ENCODE measurements at regions not wholly inside any gene's neighbourhood (a gene's known extent, or its start where the extent isn't known, plus 50 kb on each side); places are given as distances from the start of the nearest gene placed in this dataset.

DNA sequence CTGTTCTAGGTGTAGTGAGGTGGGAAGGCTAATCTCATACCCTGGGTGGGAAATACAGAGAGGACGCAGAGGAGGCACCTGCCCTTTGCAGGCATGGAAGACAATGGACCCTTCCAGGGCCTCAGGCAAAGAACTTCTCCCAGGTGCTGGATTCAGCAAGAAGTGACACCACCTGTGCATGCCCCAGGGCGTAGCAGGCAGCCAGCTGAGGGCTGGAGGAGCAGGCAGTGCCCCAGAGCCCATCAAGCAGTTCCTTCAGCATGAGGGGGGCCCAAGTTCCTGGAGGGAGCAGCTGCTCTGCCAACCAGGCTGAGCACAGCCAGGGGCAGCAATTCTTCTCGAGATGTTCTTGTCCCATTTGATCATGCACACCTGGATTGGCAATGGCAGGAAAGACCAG, 170.3 kb upstream of the PDE10A start:
- in situ Hi-C loops (cut with MboI; ENCODE audit: low sequenced_read_pairs) = no loop called here

DNA sequence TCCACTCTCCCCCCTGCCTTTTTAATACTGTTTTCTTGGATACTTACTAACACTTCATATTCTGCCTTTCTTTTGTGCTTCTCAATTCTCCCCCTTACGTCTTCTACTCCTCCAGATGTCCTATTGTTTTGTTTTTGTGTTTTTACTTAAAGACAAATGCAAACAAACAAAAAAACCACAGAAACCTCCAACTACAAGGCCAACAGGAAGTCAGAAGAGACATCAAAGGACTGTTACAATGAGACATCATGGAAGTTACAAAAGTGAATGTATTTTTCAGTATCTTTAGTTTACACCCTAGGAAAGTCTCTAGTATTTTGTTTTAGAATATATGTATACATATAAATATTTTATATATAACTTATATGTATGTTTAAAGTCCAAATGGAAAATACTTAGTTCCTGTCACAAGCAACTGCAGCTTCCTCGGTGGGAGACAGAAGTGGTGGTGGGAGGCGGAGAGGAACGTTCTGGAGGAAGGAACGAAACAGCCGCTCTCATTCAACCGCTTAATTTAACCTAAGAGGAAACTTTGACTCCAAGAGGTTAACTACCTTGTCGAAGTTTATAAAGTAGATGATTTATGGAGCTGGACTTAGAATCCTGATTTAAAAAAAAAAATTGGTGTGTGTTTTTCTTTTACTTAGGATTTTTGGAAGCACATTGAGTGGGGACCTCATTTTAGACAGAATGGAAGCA, 168.9 kb upstream of the PDE10A start:
- in situ Hi-C loops (cut with MboI; ENCODE audit: low sequenced_read_pairs) = no loop called here

DNA sequence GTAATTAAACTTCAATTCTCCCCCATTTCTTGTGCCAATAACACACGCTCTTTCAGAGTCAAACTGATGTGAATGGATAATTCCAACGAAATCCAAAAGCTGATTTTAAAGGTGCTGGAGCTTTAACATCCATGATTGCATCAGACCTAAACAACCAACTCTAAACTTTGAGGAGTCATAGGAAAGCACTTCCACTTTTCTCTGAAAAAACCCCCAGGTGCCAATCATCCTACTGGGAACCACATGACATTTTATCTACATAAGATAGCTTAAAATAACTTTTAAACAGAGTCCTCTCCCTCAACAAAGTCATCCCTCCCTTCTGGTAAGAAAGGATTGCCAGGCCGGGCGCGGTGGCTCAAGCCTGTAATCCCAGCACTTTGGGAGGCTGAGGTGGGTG, 167.7 kb upstream of the PDE10A start:
- in situ Hi-C loops (cut with MboI; ENCODE audit: low sequenced_read_pairs) = no loop called here

DNA sequence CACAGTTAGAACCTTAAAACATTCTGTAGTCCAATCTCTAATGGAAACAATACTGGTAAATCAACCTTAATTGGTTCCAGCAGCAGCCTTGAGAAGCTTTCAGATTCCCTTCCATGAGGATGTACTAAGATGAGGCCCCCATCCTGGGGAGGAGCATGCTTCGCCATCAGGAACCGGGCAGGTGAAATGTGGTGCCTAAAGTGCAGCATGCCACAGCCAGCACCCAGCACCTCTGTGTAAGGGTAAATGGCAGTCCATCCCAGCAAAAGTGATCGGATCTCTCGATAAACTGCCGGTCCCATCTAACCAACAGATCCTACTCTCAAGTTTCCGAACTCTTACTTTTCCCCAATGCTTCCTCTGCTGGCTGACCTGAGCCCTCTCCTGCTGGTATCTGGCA, 166.3 kb upstream of the PDE10A start:
- in situ Hi-C loops (cut with MboI; ENCODE audit: low sequenced_read_pairs) = no loop called here

DNA sequence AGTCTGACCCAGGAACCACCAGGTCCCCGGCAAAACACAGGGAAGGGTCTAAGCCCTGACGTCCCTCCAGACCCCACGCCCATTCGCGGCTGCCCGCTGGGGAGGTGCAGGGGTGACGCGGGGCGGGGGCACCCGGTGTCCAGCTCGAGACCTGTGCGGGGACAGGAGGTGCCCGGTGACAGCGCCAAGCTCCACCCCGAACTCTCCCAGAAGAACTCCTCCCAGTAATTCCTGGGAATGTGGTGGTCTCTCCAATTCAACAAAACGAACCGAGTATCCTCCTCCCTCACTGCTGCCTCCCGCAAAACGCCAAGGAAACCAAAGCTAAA, 164.1 kb upstream of the PDE10A start:
- in situ Hi-C loops (cut with MboI; ENCODE audit: low sequenced_read_pairs) = no loop called here

DNA sequence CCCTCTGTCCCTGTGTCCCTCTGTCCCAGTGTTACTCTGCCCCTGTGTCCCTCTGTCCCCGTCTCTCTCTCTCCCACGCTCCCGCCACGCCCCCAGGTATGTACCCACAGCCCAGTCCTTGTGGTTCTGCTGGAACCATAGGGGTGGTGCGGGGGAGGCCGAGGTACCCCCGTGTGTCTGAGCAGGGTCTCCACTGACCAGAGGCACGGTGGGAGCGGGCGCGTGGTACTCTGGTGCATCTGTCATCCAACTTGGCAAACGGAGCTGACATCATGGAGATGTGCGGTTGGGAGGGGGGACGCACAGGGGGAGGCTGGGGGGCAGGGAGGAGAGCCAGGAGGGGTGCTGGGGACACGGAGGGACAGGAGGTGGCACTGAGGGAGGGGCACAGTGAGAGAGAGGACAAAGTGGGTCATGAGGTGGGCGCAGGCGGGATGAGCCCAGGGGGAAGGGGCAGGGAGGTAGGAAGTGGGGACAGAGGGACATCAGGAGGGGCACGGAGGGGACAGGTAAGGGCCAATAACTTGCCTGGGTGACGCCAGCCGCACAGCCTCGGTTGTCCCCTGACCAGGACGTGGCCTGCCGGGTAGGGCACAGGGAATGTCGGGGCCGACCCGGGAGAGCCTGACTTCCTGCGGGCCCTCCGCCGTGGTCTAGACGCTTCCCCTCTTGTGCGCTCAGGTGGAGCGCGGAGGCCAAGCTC, 163.6 kb upstream of the PDE10A start:
- in situ Hi-C loops (cut with MboI; ENCODE audit: low sequenced_read_pairs) = no loop called here

DNA sequence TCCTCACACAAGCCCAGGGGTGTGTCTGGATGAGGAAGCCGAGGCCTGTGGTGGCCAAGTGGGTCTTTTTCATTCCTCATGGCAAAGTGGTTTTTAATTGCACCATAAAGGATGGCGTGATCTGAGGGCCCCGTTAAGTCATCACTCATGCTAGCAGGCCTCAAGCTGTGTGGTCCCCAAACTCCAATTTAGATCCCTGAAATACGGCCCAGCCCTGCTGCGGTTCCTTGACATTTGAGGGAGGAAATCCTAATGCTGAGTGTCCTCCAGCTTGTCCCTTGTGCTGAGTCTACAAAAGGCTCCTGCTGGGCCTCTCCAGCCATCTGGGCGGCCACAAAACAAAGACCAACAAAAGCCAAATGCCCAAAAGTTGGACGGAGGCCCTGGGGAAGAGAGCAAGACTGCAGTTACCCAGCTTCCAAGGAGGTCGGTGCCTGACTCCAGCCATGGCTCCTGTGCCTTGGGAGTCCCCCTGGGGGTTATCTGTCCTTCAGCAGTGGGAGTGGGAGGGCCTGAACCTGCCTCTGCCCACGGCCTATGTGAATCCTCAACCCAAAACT, 162.3 kb upstream of the PDE10A start:
- in situ Hi-C loops (cut with MboI; ENCODE audit: low sequenced_read_pairs) = no loop called here

DNA sequence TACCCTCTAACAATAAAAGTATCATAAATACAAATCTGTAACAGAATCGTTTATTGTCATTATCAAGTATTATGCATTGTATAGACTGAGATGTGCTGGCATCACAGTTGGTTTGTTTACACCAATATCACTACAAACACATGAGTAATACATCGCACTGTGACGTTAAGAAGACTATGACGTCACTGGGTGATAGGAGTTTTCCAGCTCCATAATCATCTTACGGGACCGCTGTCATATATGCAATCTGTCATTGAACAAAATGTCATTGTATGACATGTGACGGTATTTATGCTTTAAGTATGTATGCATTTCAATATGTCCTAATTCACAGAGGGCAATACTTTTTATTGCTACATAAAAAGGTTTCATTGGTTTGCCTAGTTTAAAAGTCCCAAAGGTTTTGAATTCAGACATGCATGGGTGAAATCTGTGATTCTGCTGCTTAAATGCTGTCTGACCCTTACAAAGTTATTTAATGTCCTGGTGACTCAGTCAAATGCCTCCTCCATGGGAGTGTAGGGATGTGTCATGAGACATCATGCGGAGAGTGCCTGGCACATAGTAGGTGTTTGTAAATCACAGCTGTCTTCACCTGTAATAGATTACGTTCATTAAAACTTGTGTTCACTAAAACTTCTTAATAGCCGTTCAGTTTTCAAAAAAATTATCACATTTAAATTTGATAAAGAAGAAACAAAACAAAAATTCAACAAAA, 160.7 kb upstream of the PDE10A start:
- in situ Hi-C loops (cut with MboI; ENCODE audit: low sequenced_read_pairs) = no loop called here

DNA sequence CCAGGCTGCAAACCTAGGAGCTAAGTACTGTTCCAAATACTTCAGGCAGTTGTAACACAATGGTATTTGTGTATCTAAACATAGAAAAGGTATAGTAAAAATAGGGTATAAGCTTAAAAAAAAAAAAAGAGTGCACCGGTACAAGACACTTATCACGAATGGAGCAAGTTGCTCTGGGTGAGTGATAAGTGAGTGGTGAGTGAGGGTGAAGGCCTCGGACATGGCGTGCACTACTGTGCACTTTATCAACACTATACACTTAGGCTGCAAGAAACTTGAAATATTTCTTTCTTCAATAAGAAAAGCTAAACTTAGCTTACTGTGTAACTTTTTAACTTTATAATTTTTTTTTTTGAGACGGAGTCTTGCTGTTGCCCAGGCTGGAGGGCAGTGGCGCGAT, 159.5 kb upstream of the PDE10A start:
- in situ Hi-C loops (cut with MboI; ENCODE audit: low sequenced_read_pairs) = no loop called here

DNA sequence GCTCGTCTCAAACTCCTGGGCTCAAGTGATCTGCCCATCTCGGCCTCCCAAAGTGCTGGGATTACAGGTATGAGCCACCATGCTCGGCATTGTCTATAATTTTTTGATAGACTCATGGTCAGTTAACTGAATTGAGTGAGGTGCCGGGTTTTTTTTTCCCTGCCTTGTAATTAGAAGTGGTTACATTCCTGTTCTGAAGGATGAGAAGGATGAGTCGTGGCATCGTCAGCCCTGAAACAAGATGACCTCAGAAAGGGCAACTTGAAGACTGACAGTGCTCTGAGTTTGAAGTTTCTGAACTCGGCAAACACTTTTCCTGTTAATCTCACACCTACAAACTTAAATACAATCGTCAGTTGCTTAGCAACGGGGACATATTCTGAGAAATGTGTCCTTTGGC, 158.7 kb upstream of the PDE10A start:
- in situ Hi-C loops (cut with MboI; ENCODE audit: low sequenced_read_pairs) = no loop called here

DNA sequence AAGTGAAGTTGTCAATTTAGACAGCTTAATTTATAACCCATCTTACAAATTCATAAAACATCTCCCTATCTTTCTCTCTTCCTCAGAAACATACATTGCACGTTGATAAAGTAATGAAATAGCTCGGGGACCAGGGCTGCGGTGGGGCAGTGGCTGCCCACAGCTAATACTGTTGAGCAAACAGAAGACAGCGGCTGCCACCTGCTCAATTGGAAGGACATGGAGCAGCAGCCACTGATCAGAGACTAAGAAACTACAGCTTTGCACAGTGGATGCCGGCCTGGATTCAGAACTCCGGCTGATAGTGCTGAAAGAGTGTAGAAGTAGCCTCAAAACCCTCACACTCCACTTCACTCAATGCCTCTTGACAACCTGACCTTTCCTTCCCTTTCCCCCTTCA, 157.9 kb upstream of the PDE10A start:
- in situ Hi-C loops (cut with MboI; ENCODE audit: low sequenced_read_pairs) = no loop called here

DNA sequence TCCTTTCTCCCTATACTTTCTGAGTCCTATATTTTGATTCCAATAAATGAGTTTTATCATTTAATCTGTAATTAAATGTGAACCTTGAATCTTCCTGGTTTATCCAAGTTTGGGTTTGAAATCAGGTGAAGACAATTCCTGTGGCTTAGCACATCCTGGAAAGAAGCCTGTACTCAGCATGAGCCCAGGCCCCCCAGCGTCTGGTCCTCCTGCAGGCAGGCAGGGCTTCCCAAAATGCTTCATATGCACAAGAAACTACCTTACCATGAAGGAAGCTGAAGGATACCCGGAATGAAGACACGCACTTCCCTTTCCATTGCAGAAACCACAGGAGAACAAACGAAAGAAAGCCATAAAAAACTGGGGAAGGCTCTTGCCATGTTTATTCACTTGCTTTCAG, 157.4 kb upstream of the PDE10A start:
- in situ Hi-C loops (cut with MboI; ENCODE audit: low sequenced_read_pairs) = no loop called here

DNA sequence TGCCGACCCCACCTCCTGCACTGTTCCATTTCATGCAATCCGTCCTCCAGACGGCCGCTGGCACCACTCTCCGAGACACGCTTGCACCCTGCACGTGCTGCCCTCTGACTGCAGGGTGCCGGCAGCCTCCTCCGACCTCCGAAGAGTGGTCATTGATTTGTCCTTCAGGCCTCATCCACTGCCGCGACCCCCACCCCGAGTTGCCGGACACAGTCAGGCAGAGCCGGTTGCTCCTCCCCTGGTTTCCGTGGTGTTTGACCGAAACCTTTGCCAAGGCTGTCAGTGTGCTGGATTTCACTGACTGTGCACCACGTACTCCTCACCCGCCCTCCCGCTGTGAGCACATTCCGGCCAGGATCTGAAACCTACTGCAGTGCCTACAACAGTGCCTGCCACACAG, 156.4 kb upstream of the PDE10A start:
- in situ Hi-C loops (cut with MboI; ENCODE audit: low sequenced_read_pairs) = no loop called here

DNA sequence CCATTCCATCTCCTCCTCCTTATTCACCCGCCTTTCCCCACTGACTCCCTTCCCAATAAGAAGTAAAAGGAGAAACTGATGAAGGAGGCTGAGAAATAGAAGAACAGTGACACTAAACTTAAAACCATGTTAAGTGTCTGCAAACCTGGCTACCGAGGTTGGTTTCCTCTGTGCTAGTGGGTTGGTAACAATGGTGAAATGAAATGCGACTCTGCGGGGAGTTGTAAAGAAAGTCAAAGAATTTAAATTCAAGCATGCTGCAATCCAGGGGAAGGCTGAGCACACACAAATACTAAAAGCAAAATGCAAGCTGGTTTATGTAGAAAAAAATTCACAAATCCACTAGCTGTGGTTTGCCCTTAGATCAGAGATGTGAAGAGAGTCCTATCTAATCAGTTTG, 155.2 kb upstream of the PDE10A start:
- in situ Hi-C loops (cut with MboI; ENCODE audit: low sequenced_read_pairs) = no loop called here

DNA sequence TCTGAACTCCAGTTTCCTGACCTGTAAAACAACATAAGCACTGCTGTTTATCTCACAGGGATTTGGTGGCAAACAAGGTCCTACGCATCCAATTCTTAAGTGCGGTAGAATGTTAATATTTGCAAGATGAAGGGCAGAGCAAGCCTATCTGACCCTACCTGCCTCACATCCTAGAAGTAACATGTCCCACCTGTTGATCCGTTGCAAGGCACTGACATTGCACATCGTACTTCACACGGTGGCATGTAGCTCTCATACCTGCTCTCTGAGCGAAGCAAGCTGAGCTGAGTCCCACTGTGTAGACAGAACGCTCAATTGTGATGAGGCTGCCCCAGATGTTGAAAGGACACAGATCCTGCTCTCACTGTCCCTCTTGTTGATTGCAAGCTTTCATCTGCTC, 154.7 kb upstream of the PDE10A start:
- in situ Hi-C loops (cut with MboI; ENCODE audit: low sequenced_read_pairs) = no loop called here

DNA sequence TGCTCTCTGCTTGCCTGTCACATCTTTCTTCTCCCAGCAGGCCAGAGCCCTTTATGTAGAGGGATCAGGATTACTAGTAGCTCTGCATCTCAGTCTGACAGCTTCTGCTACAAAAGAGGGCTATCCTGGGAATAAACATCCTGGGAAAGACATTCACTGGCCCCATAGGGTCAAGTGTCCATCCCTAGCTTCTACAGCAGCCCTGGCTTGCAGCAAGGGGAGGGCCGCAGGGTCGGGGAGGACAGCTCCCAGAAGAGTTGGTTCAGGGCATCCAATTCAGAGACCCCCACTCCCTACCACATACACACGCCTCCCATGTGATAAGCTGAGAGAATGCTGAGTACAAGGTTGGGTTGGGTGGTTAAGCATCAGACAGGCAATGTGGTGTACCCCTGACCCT, 154.1 kb upstream of the PDE10A start:
- in situ Hi-C loops (cut with MboI; ENCODE audit: low sequenced_read_pairs) = no loop called here

DNA sequence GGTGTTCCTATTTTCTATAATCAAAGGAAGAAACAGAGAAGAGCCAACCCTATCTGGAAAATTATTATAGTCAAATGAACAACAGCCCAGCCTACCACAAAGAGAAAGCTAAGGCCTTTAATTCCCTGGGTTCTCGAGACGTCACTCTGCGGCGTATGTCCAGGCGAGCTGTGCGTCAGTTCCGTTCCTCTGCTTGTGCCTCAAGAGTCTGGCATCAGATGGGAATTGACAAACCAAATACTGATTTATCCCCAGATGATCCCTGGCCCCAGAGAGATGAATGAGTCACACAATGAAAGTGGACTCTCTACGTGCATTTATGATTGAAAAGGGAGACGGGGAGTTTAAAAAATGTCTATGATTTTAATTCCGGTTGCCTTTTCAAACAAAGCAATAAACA, 151.6 kb upstream of the PDE10A start:
- in situ Hi-C loops (cut with MboI; ENCODE audit: low sequenced_read_pairs) = no loop called here

DNA sequence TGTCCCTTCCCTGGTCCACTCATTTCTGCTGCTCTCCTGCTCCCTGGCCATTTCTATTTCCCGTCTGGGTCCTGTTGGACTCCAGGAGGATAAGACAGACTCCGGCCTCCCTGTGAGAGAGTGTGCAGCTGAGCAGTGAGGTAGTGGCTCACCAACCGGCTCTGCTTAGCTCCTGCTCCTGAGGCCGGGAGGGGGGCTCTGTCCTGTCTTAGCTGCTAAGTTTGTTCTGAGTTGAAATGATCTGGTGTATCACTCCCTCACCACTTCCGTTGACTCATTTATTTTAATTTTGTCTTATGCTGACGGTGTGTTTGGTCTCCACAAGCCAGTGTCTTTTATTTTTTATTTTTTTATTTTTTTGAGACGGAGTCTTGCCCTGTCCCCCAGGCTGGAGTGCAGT, 148.5 kb upstream of the PDE10A start:
- in situ Hi-C loops (cut with MboI; ENCODE audit: low sequenced_read_pairs) = no loop called here

DNA sequence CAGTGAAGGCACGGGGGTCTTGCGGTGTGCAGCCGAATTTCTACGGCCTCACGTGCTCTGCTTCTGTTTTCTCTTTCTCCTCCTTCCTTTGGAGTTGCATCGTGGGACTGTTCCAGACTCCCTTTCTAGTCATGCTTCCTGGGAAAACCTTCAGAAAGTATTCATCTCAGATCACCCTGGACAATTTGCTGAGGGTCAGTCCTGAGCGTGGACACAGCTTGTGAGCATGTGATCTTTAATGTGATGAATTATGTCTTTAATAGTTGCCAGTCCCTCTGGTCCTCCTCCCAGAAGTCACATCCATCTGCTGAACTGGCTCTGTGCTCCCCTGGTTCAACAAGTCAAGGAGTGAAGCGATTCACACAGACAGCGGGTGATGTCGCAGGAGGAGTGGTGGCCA, 145.0 kb upstream of the PDE10A start:
- in situ Hi-C loops (cut with MboI; ENCODE audit: low sequenced_read_pairs) = no loop called here

DNA sequence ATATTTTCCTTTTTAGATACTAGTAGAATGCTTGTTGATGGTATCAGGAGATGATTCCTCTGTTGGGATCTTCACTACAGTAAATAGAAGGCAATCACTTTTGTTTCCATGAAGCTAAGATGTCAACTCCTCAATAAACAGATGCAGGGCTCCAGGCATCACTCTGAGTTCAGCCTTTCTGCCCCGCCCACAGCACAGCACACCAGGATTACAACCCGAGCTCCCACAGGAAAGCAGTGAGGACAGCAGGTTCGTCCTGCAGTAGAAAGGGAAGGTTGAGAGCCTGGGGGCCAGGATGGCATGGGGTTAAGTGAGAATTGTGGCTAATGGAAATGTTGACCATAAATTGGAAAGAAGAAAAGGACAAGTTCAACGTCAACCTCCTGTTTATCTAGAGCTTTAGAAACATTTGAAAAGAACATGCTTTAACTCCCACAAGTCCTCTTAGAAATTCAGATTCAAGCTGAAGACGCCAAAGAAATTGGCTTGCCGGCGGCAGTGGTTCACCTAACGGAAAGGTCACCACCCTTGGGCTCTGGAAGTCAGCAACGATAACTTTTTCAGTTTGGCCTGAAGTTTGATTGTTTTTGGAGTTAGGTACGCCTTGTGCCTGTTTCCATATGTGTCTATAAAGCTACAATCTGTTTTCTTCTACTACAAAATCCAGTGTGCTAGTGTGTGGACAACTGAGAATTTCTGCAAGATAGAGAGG, 144.4 kb upstream of the PDE10A start:
- in situ Hi-C loops (cut with MboI; ENCODE audit: low sequenced_read_pairs) = no loop called here

DNA sequence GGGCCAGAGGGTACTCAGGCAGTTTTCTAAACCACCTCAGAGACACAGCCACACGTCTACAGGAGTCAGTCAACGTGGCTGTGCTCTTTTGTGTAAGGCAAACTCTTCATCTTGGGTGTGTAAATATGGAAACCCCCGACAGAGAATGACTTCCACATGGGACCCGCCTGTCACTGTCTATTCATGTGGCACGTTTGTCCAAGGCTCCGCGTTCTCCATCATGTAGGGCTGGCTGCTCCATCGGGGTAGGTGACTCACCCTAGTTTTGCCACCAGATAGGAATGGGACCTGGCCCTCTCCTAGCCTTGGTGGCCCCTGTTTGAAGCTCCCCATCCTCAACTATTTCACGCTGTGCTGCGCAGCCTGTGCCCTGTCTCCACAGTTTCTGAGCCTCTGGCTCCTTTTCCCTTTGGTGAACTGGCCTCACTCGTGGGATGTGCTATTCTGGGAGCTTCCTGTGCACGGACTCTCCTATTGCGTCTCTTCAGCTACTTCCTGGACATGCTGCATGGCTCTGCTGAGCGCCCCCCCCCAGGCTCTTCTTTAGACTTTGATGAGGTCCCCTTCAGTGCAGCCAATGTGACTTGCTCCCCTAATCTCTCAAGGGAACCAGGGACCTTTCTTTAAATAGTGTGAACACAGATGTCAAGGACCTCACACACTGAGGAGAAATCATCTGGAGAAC, 143.2 kb upstream of the PDE10A start:
- in situ Hi-C loops (cut with MboI; ENCODE audit: low sequenced_read_pairs) = no loop called here
